Neuronal stem cell (in vitro differentiated cells): ENCODE measurements at regions not wholly inside any gene's neighbourhood (a gene's known extent, or its start where the extent isn't known, plus 50 kb on each side); places are given as distances from the start of the nearest gene placed in this dataset.
A peak's percentile ranks its signal among the peaks of the same experiment; 100 is the strongest.

ENCODE experiments used
- DNase-seq: peaks from one replicate; pipeline ENCODE4 v3.0.0-alpha.2; 2013; ENCODE audit warnings: low spot score
- H2AFZ ChIP-seq: one replicate; pipeline ENCODE4 v1.6.1; 2013; ENCODE audit warnings: mild to moderate bottlenecking, low read length, inconsistent platforms
- H2AK5ac ChIP-seq: 2 replicates; pipeline ENCODE4 v1.6.1; 2013; ENCODE audit warnings: low read depth, mild to moderate bottlenecking, inconsistent platforms, low read length, moderate library complexity, mixed read lengths
- H2BK120ac ChIP-seq: 2 replicates; pipeline ENCODE4 v1.6.1; 2013; ENCODE audit warnings: low read depth, mild to moderate bottlenecking, inconsistent platforms, low read length, moderate library complexity, mixed read lengths
- H2BK12ac ChIP-seq: one replicate; pipeline ENCODE4 v1.6.1; 2013; ENCODE audit warnings: low read length, inconsistent platforms
- H2BK15ac ChIP-seq: 2 replicates; pipeline ENCODE4 v1.6.1; 2013; ENCODE audit warnings: mild to moderate bottlenecking, low read length, inconsistent platforms, mixed read lengths
- H2BK5ac ChIP-seq: one replicate; pipeline ENCODE4 v1.6.1; 2013; ENCODE audit warnings: inconsistent platforms, mild to moderate bottlenecking, low read length, moderate library complexity
- H3K14ac ChIP-seq: one replicate; pipeline ENCODE4 v1.6.1; 2013; ENCODE audit warnings: low read length, inconsistent platforms
- H3K18ac ChIP-seq: 2 replicates; pipeline ENCODE4 v1.6.1; 2013; ENCODE audit warnings: low read length, inconsistent platforms
- H3K23ac ChIP-seq: 2 replicates; pipeline ENCODE4 v1.6.1; 2013; ENCODE audit warnings: low read depth, mild to moderate bottlenecking, mixed read lengths, low read length, inconsistent platforms; ENCODE audit not compliant: poor library complexity
- H3K27ac ChIP-seq: replicated peaks from 3 replicates; pipeline ENCODE4 v1.5.1; 2013; ENCODE audit warnings: low read length, inconsistent platforms
- H3K27me3 ChIP-seq, 3 experiments: 2 replicates each; pipeline ENCODE4 v1.6.1; 2013; ENCODE audit warnings: low read length in 3 of 3, mild to moderate bottlenecking in 2 of 3, inconsistent platforms in 1 of 3, low read depth in 1 of 3, mixed read lengths in 1 of 3, moderate library complexity in 1 of 3; ENCODE audit not compliant: control insufficient read depth in 3 of 3, insufficient read depth in 3 of 3
- H3K36me3 ChIP-seq, 2 donors: replicated peaks in 1 of 2; 2 replicates each; pipeline ENCODE4 v1.6.1; 2013; ENCODE audit warnings: low read length in 2 of 2; ENCODE audit not compliant: control insufficient read depth in 2 of 2, insufficient read depth in 2 of 2
- H3K4ac ChIP-seq: 2 replicates; pipeline ENCODE4 v1.6.1; 2013; ENCODE audit warnings: inconsistent platforms, mild to moderate bottlenecking, low read length, moderate library complexity
- H3K4me1 ChIP-seq, 2 donors: 1 replicate in 1 of 2; 2 replicates in 1 of 2; pipeline ENCODE4 v1.6.1; 2013; ENCODE audit warnings: low read length in 2 of 2, low read depth in 1 of 2; ENCODE audit not compliant: control insufficient read depth in 2 of 2, insufficient read depth in 1 of 2
- H3K4me2 ChIP-seq: one replicate; pipeline ENCODE4 v1.6.1; 2013; ENCODE audit warnings: mild to moderate bottlenecking, low read length, inconsistent platforms; ENCODE audit not compliant: insufficient read depth, poor library complexity, severe bottlenecking
- H3K4me3 ChIP-seq, 2 donors: 2 replicates each; pipeline ENCODE4 v1.5.1; 2013; ENCODE audit warnings: low read length in 2 of 2, mild to moderate bottlenecking in 2 of 2, inconsistent platforms in 1 of 2, moderate library complexity in 1 of 2
- H3K79me1 ChIP-seq: one replicate; pipeline ENCODE4 v1.6.1; 2013; ENCODE audit warnings: low read depth, mild to moderate bottlenecking, inconsistent platforms, low read length, moderate library complexity
- H3K9ac ChIP-seq: one replicate; pipeline ENCODE4 v1.6.1; 2013; ENCODE audit warnings: mild to moderate bottlenecking, low read depth, low read length, inconsistent platforms; ENCODE audit not compliant: poor library complexity
- H3K9me3 ChIP-seq, 2 donors: replicated peaks in 1 of 2; 2 replicates each; pipeline versions ENCODE3 to v1.6.1; 2013; ENCODE audit warnings: low read length in 2 of 2, mild to moderate bottlenecking in 2 of 2, inconsistent platforms in 1 of 2, low read depth in 1 of 2, mixed read lengths in 1 of 2, moderate library complexity in 1 of 2; ENCODE audit not compliant: control insufficient read depth in 2 of 2, insufficient read depth in 1 of 2
- H4K8ac ChIP-seq: one replicate; pipeline ENCODE4 v1.6.1; 2013; ENCODE audit warnings: low read depth, mild to moderate bottlenecking, inconsistent platforms, low read length, moderate library complexity
- H4K91ac ChIP-seq: one replicate; pipeline ENCODE4 v1.6.1; 2013; ENCODE audit warnings: low read length, low read depth, mild to moderate bottlenecking, inconsistent platforms; ENCODE audit not compliant: poor library complexity
- WGBS, 2 donors: extraction: QIAGEN DNeasy Blood & Tissue Kit; methylation state at CpG; one replicate each; pipeline ENCODE4 v1.1.7; 2013; ENCODE audit warnings: missing lambda C conversion rate in 2 of 2, mixed read lengths in 1 of 2; ENCODE audit not compliant: insufficient read length in 2 of 2, insufficient replicate concordance in 1 of 2; ENCODE audit errors: extremely low coverage in 2 of 2; 5-methylcytosine and 5-hydroxymethylcytosine counted together

GRCh38 chr6:12228447-12229146, 61.6 kb upstream of the EDN1 start:
- no peak overlapping the region for H3K4ac ChIP-seq
- H3K9me3 ChIP-seq = no peaks in the 10 kb centered on the region
- no peak overlapping the region for H3K14ac ChIP-seq
- H2BK15ac ChIP-seq = no peak overlapping the region
- DNase-seq = no peak
- H3K36me3 ChIP-seq = no peaks in the 10 kb centered on the region
- H2BK5ac ChIP-seq = no peak overlapping the region
- H4K91ac ChIP-seq = no peak overlapping the region
- no peak overlapping the region for H3K4me2 ChIP-seq
- no peak overlapping the region for H2AK5ac ChIP-seq
- H3K4me3 ChIP-seq = no peak overlapping the region
- peak overlapping the region; percentile 0 for H2AFZ ChIP-seq
- no peak overlapping the region for H3K27ac ChIP-seq
- WGBS, 2 donors = no CpG with 5 or more reads among the region's 13 CpGs
- no peaks in the 10 kb centered on the region for H3K27me3 ChIP-seq
- no peak overlapping the region for H4K8ac ChIP-seq
- no peak overlapping the region for H2BK12ac ChIP-seq
- H3K9ac ChIP-seq = no peak overlapping the region
- H2BK120ac ChIP-seq = no peak overlapping the region
- no peak overlapping the region for H3K18ac ChIP-seq
- H3K4me1 ChIP-seq = peaks cover 0 to 8% of the 10 kb centered on the region in 2 donors
- no peaks in the 10 kb centered on the region for H3K79me1 ChIP-seq
- no peak overlapping the region for H3K23ac ChIP-seq

- Histone ChIP-seq H3K4me1 (peaks cover 0 to 12% of the 10 kb centered on the region in 2 donors), H3K9me3 (no peaks in the 10 kb centered on the region), H3K18ac (no peak overlapping the region), H3K9ac (no peak overlapping the region), H3K14ac (no peak overlapping the region), H4K91ac (no peak overlapping the region), H3K36me3 (no peaks in the 10 kb centered on the region), H2AK5ac (no peak overlapping the region), H3K4ac (no peak overlapping the region), H3K27ac (no peak overlapping the region), H3K23ac (no peak overlapping the region), H2BK120ac (no peak overlapping the region), H2AFZ (no peak overlapping the region), H2BK15ac (no peak overlapping the region), H2BK12ac (no peak overlapping the region), H3K79me1 (no peaks in the 10 kb centered on the region), H3K4me2 (no peak overlapping the region), H4K8ac (no peak overlapping the region), H3K4me3 (no peak overlapping the region), H2BK5ac (no peak overlapping the region), H3K27me3 (no peaks in the 10 kb centered on the region)
- no peak for DNase-seq
- 100% methylated on average over 1 of the region's 1 CpG; no CpG with 5 or more reads in 1 of the 2 donors for WGBS, 2 donors
These were observed 60.8 kb upstream of the EDN1 start for GRCh38 chr6:12229332-12229731.

GRCh38 chr6:12230523-12230922, 59.6 kb upstream of the EDN1 start:
- no peak overlapping the region for H2BK5ac ChIP-seq
- H4K8ac ChIP-seq = no peak overlapping the region
- no peak overlapping the region for H2AFZ ChIP-seq
- no peaks in the 10 kb centered on the region for H3K9me3 ChIP-seq
- no peak overlapping the region for H2AK5ac ChIP-seq
- peaks cover 0 to 12% of the 10 kb centered on the region in 2 donors for H3K4me1 ChIP-seq
- no peak overlapping the region for H3K14ac ChIP-seq
- no peak overlapping the region for H2BK15ac ChIP-seq
- H3K79me1 ChIP-seq = no peaks in the 10 kb centered on the region
- no peaks in the 10 kb centered on the region for H3K27me3 ChIP-seq
- no peak overlapping the region for H3K4me3 ChIP-seq
- H3K27ac ChIP-seq = no peak overlapping the region
- no peak for DNase-seq
- no peaks in the 10 kb centered on the region for H3K36me3 ChIP-seq
- H4K91ac ChIP-seq = no peak overlapping the region
- WGBS, 2 donors = no CpG with 5 or more reads among the region's 6 CpGs
- H3K23ac ChIP-seq = no peak overlapping the region
- H3K9ac ChIP-seq = no peak overlapping the region
- H2BK12ac ChIP-seq = no peak overlapping the region
- no peak overlapping the region for H2BK120ac ChIP-seq
- H3K18ac ChIP-seq = no peak overlapping the region
- no peak overlapping the region for H3K4ac ChIP-seq
- no peak overlapping the region for H3K4me2 ChIP-seq

GRCh38 chr6:12232339-12232738, 57.8 kb upstream of the EDN1 start:
- Histone ChIP-seq H3K79me1 (no peaks in the 10 kb centered on the region), H4K8ac (no peak overlapping the region), H3K27me3 (no peaks in the 10 kb centered on the region), H2BK120ac (no peak overlapping the region), H3K36me3 (no peaks in the 10 kb centered on the region), H4K91ac (no peak overlapping the region), H3K14ac (no peak overlapping the region), H3K4ac (no peak overlapping the region), H2BK5ac (no peak overlapping the region), H3K9me3 (no peaks in the 10 kb centered on the region), H2AFZ (no peak overlapping the region), H3K27ac (no peak overlapping the region), H3K4me1 (peaks cover 0 to 12% of the 10 kb centered on the region in 2 donors), H3K9ac (no peak overlapping the region), H2BK15ac (no peak overlapping the region), H2BK12ac (no peak overlapping the region), H2AK5ac (no peak overlapping the region), H3K23ac (no peak overlapping the region), H3K4me3 (no peak overlapping the region), H3K18ac (no peak overlapping the region), H3K4me2 (no peak overlapping the region)
- DNase-seq = no peak
- no CpG with 5 or more reads among the region's 3 CpGs for WGBS, 2 donors
